Stimulated activated naive CD8-positive, alpha-beta T cell treated with anti-CD3 and anti-CD28 coated beads, Interleukin-15, amount 100 ng/mL, for 72 hours (primary cell): ENCODE measurements at regions not wholly inside any gene's neighbourhood (a gene's known extent, or its start where the extent isn't known, plus 50 kb on each side); places are given as distances from the start of the nearest gene placed in this dataset.
"Not testable (repeated sequence)": the region's sequence is repeated elsewhere in the genome, so short reads cannot be mapped to it uniquely, and the experiment has no call there.

Experiments
- ATAC-seq: fragments of 150-1000 bp; cut with Tn5 transposase; 2 replicates; pipeline ENCODE4 v1.10.0; 2021; ENCODE audit warnings: mild to moderate bottlenecking, moderate library complexity
- DNase-seq, 2 donors: peaks; one replicate each; pipeline ENCODE4 v3.0.0; 2021 to 2022
- H3K27ac Mint-ChIP-seq, 2 donors: one replicate each; pipeline ENCODE4 v1.8.0; 2022; ENCODE audit warnings: mild to moderate bottlenecking in 2 of 2, mixed read lengths in 2 of 2, moderate library complexity in 2 of 2
- H3K27me3 Mint-ChIP-seq: one replicate; pipeline ENCODE4 v1.8.0; 2022; ENCODE audit warnings: mixed read lengths
- H3K4me1 Mint-ChIP-seq: one replicate; pipeline ENCODE4 v1.8.0; 2022; ENCODE audit warnings: mild to moderate bottlenecking, mixed read lengths
- H3K4me3 Mint-ChIP-seq, 2 donors: one replicate each; pipeline ENCODE4 v1.8.0; 2022; ENCODE audit warnings: mild to moderate bottlenecking in 2 of 2, mixed read lengths in 2 of 2, moderate library complexity in 1 of 2
- H3K9me3 Mint-ChIP-seq, 2 donors: one replicate each; pipeline ENCODE4 v1.8.0; 2022; ENCODE audit warnings: mixed read lengths in 2 of 2

- Mint-ChIP-seq H3K4me3 (no peak overlapping the region), H3K27ac (no peak overlapping the region), H3K4me1 (no peaks in the 10 kb centered on the region), H3K27me3 (no peaks in the 10 kb centered on the region), H3K9me3 (peaks cover 21 to 28% of the 10 kb centered on the region in 2 donors)
- ATAC-seq (no peak), DNase-seq (no peak)
These were observed 607.3 kb downstream of the UQCRFS1 start for GRCh38 chr19:28605501-28606268.

- ATAC-seq, result no peak
- no peaks in the 10 kb centered on the region for H3K27me3 Mint-ChIP-seq
- H3K4me3 Mint-ChIP-seq, result no peak overlapping the region
- peaks cover 17 to 26% of the 10 kb centered on the region in 2 donors for H3K9me3 Mint-ChIP-seq
- H3K27ac Mint-ChIP-seq, result no peak overlapping the region
- H3K4me1 Mint-ChIP-seq, result no peaks in the 10 kb centered on the region
- no peak for DNase-seq
These were observed 609.5 kb downstream of the UQCRFS1 start for GRCh38 chr19:28603453-28603852.

GRCh38 chr19:28602675-28603298, 610.2 kb downstream of the UQCRFS1 start:
- DNase-seq, result no peak
- Mint-ChIP-seq H3K9me3 (peaks cover 11 to 19% of the 10 kb centered on the region in 2 donors), H3K27ac (no peak overlapping the region)

GRCh38 chr19:28601723-28602440, 611.1 kb downstream of the UQCRFS1 start:
- no peaks in the 10 kb centered on the region for H3K27me3 Mint-ChIP-seq
- no peak for DNase-seq
- no peak for ATAC-seq
- no peak overlapping the region for H3K4me3 Mint-ChIP-seq
- H3K4me1 Mint-ChIP-seq, result no peaks in the 10 kb centered on the region
- peaks cover 2 to 10% of the 10 kb centered on the region in 2 donors for H3K9me3 Mint-ChIP-seq
- H3K27ac Mint-ChIP-seq, result peak overlapping the region in 1 of 2 donors; percentile 43

More at GRCh38 chr19:28602675-28603298, 610.2 kb downstream of the UQCRFS1 start:
- Mint-ChIP-seq H3K27me3 (no peaks in the 10 kb centered on the region), H3K4me1 (no peaks in the 10 kb centered on the region), H3K4me3 (no peak overlapping the region)
- ATAC-seq, result no peak

GRCh38 chr19:28598861-28599260, 614.1 kb downstream of the UQCRFS1 start:
- no peak for DNase-seq
- Mint-ChIP-seq H3K9me3 (peaks cover 0 to 6% of the 10 kb centered on the region in 2 donors), H3K4me1 (no peaks in the 10 kb centered on the region), H3K27ac (no peak overlapping the region), H3K4me3 (no peak overlapping the region), H3K27me3 (no peaks in the 10 kb centered on the region)
- ATAC-seq, result no peak

- ATAC-seq (no peak), DNase-seq (no peak)
- peaks cover 0 to 6% of the 10 kb centered on the region in 2 donors for H3K9me3 Mint-ChIP-seq
- H3K27ac Mint-ChIP-seq, result no peak overlapping the region
- H3K4me3 Mint-ChIP-seq, result no peak overlapping the region
- no peaks in the 10 kb centered on the region for H3K4me1 Mint-ChIP-seq
- no peaks in the 10 kb centered on the region for H3K27me3 Mint-ChIP-seq
These were observed 616.3 kb downstream of the UQCRFS1 start for GRCh38 chr19:28596561-28597071.

- H3K4me3 Mint-ChIP-seq, result no peak overlapping the region
- peaks cover 0 to 6% of the 10 kb centered on the region in 2 donors for H3K9me3 Mint-ChIP-seq
- DNase-seq (no peak), ATAC-seq (no peak)
- no peaks in the 10 kb centered on the region for H3K4me1 Mint-ChIP-seq
- H3K27me3 Mint-ChIP-seq, result no peaks in the 10 kb centered on the region
- no peak overlapping the region for H3K27ac Mint-ChIP-seq
These were observed 617.0 kb downstream of the UQCRFS1 start for GRCh38 chr19:28595722-28596480.

GRCh38 chr19:28594737-28595136, 618.2 kb downstream of the UQCRFS1 start:
- Mint-ChIP-seq H3K4me1 (peaks cover 2% of the 10 kb centered on the region), H3K27ac (peak overlapping the region in 1 of 2 donors; percentile 1), H3K4me3 (no peak overlapping the region), H3K27me3 (no peaks in the 10 kb centered on the region), H3K9me3 (peaks cover 0 to 6% of the 10 kb centered on the region in 2 donors)
- ATAC-seq (no peak), DNase-seq (no peak)

- H3K27me3 Mint-ChIP-seq, H3K9me3 Mint-ChIP-seq, H3K4me3 Mint-ChIP-seq, ATAC-seq, H3K4me1 Mint-ChIP-seq, DNase-seq: not testable (repeated sequence)
- H3K27ac Mint-ChIP-seq, result peak overlapping the region in 1 of 2 donors; percentile 65
These were observed 623.0 kb downstream of the UQCRFS1 start for GRCh38 chr19:28589991-28590411.

GRCh38 chr19:28586474-28586873, 626.5 kb downstream of the UQCRFS1 start:
- Mint-ChIP-seq H3K9me3 (no peaks in the 10 kb centered on the region), H3K4me1 (peaks cover 6% of the 10 kb centered on the region), H3K27me3 (no peaks in the 10 kb centered on the region), H3K27ac (no peak overlapping the region), H3K4me3 (no peak overlapping the region)
- no peak for ATAC-seq
- DNase-seq, result no peak

GRCh38 chr19:28585796-28586195, 627.2 kb downstream of the UQCRFS1 start:
- no peak overlapping the region for H3K27ac Mint-ChIP-seq
- DNase-seq (no peak), ATAC-seq (no peak)
- H3K27me3 Mint-ChIP-seq, result no peaks in the 10 kb centered on the region
- H3K4me3 Mint-ChIP-seq, result no peak overlapping the region
- H3K9me3 Mint-ChIP-seq, result no peaks in the 10 kb centered on the region
- H3K4me1 Mint-ChIP-seq, result peaks cover 6% of the 10 kb centered on the region

GRCh38 chr19:28583713-28584112, 629.2 kb downstream of the UQCRFS1 start:
- H3K27me3 Mint-ChIP-seq, result no peaks in the 10 kb centered on the region
- no peak for ATAC-seq
- DNase-seq, result no peak
- H3K4me3 Mint-ChIP-seq, result no peak overlapping the region
- no peaks in the 10 kb centered on the region for H3K9me3 Mint-ChIP-seq
- no peak overlapping the region for H3K27ac Mint-ChIP-seq
- H3K4me1 Mint-ChIP-seq, result no peaks in the 10 kb centered on the region

GRCh38 chr19:28583242-28583641, 629.7 kb downstream of the UQCRFS1 start:
- ATAC-seq, result no peak
- Mint-ChIP-seq H3K27ac (no peak overlapping the region), H3K27me3 (no peaks in the 10 kb centered on the region), H3K4me1 (no peaks in the 10 kb centered on the region), H3K9me3 (no peaks in the 10 kb centered on the region), H3K4me3 (no peak overlapping the region)
- no peak for DNase-seq

- no peaks in the 10 kb centered on the region for H3K9me3 Mint-ChIP-seq
- DNase-seq (no peak), ATAC-seq (no peak)
- H3K4me3 Mint-ChIP-seq, result no peak overlapping the region
- H3K27ac Mint-ChIP-seq, result no peak overlapping the region
- no peaks in the 10 kb centered on the region for H3K27me3 Mint-ChIP-seq
- no peaks in the 10 kb centered on the region for H3K4me1 Mint-ChIP-seq
These were observed 630.2 kb downstream of the UQCRFS1 start for GRCh38 chr19:28582796-28583195.

- DNase-seq, result no peak
- Mint-ChIP-seq H3K9me3 (no peaks in the 10 kb centered on the region), H3K27me3 (no peaks in the 10 kb centered on the region), H3K4me3 (no peak overlapping the region), H3K27ac (no peak overlapping the region), H3K4me1 (no peaks in the 10 kb centered on the region)
- no peak for ATAC-seq
These were observed 630.6 kb downstream of the UQCRFS1 start for GRCh38 chr19:28582344-28582743.
